GM12878 (cell line): ENCODE measurements at regions not wholly inside any gene's neighbourhood (a gene's known extent, or its start where the extent isn't known, plus 50 kb on each side); places are given as distances from the start of the nearest gene placed in this dataset.

ENCODE experiments used
- CBX5 ChIP-seq: sonication (generic); IDR thresholded peaks from 2 replicates; pipeline ENCODE4 v1.6.1; 2016; ENCODE audit warnings: low read depth, moderate library complexity, mild to moderate bottlenecking, inconsistent platforms
- CREB1 ChIP-seq: IDR thresholded peaks from 2 replicates; pipeline ENCODE4 v1.6.1; 2012; ENCODE audit warnings: low read depth, mild to moderate bottlenecking, inconsistent platforms
- EZH2 ChIP-seq: IDR thresholded peaks from 2 replicates; pipeline ENCODE4 v1.6.1; 2012; ENCODE audit warnings: low read depth, mild to moderate bottlenecking, control low read depth, inconsistent platforms, low read length, borderline replicate concordance; ENCODE audit not compliant: control insufficient read depth
- JUND ChIP-seq: IDR thresholded peaks from 2 replicates; pipeline ENCODE4 v1.6.1; 2012; ENCODE audit warnings: low read depth, mild to moderate bottlenecking, low read length, improper control_type of control experiment, moderate library complexity
- MTA3 ChIP-seq: IDR thresholded peaks from 2 replicates; pipeline ENCODE4 v1.6.1; 2012; ENCODE audit warnings: low read length, inconsistent platforms, borderline replicate concordance
- POLR2A ChIP-seq: IDR thresholded peaks from 2 replicates; pipeline ENCODE4 v1.6.1; 2011; ENCODE audit warnings: low read depth, mild to moderate bottlenecking, low read length
- RFX5 ChIP-seq: IDR thresholded peaks from 2 replicates; pipeline ENCODE4 v1.6.1; 2011; ENCODE audit warnings: low read depth, low read length, improper control_type of control experiment
- TARDBP ChIP-seq: IDR thresholded peaks from 2 replicates; pipeline ENCODE4 v1.6.1; 2016; ENCODE audit warnings: borderline replicate concordance
- USF2 ChIP-seq: IDR thresholded peaks from 2 replicates; pipeline ENCODE4 v1.6.1; 2011; ENCODE audit warnings: low read depth, low read length, improper control_type of control experiment, borderline replicate concordance
- YY1 ChIP-seq: IDR thresholded peaks from 2 replicates; pipeline ENCODE4 v1.6.1; 2011; ENCODE audit warnings: low read depth, mild to moderate bottlenecking, low read length
- TF ChIP-seq, protein P1 (sequence below), 3 experiments: IDR thresholded peaks in 2 of 3; conservative IDR thresholded peaks in 1 of 3; 2 replicates each; pipeline ENCODE4 v1.5.1; 2011; ENCODE audit warnings: low read depth in 3 of 3, low read length in 3 of 3, mild to moderate bottlenecking in 3 of 3, control low read depth in 2 of 3, moderate library complexity in 2 of 3, inconsistent platforms in 1 of 3, mixed read lengths in 1 of 3; ENCODE audit not compliant: control insufficient read depth in 2 of 3, insufficient read depth in 1 of 3; ENCODE audit errors: extremely low read depth in 1 of 3
- TF ChIP-seq, protein P2 (sequence below): IDR thresholded peaks from 2 replicates; pipeline ENCODE4 v1.6.1; 2012; ENCODE audit warnings: low read depth, low read length, improper control_type of control experiment

DNA sequence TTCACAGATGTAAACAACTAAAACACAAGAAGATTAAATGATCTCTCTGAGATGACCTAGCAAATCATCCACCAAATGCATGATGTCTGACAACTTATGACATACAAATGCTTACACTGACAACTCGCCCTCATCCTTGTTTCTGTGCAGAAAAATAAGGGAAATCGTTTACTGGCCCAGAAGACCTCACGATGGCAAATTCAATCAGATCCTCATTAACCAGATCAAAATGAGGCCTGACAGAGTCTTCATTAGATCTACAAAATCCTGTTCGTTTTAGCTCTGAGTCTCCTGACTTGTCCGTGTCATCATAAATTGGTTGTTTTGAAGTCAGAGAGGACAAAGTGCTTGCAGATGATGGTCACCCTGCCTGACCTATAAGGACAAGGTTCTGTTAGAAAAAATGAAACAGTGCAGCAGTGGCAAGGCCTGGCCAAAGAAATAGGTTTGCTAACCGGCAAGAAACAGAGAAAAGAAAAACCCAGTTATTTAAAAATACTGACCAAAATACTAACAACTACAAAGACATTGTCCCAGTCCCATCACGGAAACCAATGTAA lies 109.5 kb downstream of the BTG1 start:
- TF ChIP-seq YY1 (no peak), RFX5 (no peak), CBX5 (no peak), POLR2A (no peak), MTA3 (no peak), USF2 (no peak), EZH2 (no peak), TARDBP (no peak), CREB1 (no peak), JUND (no peak)
- TF ChIP-seq, protein P1, sequence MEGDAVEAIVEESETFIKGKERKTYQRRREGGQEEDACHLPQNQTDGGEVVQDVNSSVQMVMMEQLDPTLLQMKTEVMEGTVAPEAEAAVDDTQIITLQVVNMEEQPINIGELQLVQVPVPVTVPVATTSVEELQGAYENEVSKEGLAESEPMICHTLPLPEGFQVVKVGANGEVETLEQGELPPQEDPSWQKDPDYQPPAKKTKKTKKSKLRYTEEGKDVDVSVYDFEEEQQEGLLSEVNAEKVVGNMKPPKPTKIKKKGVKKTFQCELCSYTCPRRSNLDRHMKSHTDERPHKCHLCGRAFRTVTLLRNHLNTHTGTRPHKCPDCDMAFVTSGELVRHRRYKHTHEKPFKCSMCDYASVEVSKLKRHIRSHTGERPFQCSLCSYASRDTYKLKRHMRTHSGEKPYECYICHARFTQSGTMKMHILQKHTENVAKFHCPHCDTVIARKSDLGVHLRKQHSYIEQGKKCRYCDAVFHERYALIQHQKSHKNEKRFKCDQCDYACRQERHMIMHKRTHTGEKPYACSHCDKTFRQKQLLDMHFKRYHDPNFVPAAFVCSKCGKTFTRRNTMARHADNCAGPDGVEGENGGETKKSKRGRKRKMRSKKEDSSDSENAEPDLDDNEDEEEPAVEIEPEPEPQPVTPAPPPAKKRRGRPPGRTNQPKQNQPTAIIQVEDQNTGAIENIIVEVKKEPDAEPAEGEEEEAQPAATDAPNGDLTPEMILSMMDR (IDR thresholded peaks at IDR 0.05 in 2 of 3, conservative IDR thresholded peaks at IDR 0.05 in 1 of 3; ENCODE audit: control insufficient read depth in 2 of 3, extremely low read depth in 1 of 3, insufficient read depth in 1 of 3, low read depth in 3 of 3, low read length in 3 of 3) = no peak
- TF ChIP-seq, protein P2, sequence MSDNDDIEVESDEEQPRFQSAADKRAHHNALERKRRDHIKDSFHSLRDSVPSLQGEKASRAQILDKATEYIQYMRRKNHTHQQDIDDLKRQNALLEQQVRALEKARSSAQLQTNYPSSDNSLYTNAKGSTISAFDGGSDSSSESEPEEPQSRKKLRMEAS = no peak
